HepG2 (cell line): ENCODE measurements at regions not wholly inside any gene's neighbourhood (a gene's known extent, or its start where the extent isn't known, plus 50 kb on each side); places are given as distances from the start of the nearest gene placed in this dataset.

Experiments
- MED1 ChIP-seq: sonication (generic); formaldehyde crosslinking; IDR thresholded peaks from 2 replicates; pipeline ENCODE4 v1.4.0; 2020; ENCODE audit warnings: missing genetic modification reagents
- TF ChIP-seq, protein P1 (sequence below): sonication (generic); formaldehyde crosslinking; IDR thresholded peaks from 2 replicates; pipeline ENCODE4 v1.4.0; 2020; ENCODE audit warnings: missing genetic modification reagents

DNA sequence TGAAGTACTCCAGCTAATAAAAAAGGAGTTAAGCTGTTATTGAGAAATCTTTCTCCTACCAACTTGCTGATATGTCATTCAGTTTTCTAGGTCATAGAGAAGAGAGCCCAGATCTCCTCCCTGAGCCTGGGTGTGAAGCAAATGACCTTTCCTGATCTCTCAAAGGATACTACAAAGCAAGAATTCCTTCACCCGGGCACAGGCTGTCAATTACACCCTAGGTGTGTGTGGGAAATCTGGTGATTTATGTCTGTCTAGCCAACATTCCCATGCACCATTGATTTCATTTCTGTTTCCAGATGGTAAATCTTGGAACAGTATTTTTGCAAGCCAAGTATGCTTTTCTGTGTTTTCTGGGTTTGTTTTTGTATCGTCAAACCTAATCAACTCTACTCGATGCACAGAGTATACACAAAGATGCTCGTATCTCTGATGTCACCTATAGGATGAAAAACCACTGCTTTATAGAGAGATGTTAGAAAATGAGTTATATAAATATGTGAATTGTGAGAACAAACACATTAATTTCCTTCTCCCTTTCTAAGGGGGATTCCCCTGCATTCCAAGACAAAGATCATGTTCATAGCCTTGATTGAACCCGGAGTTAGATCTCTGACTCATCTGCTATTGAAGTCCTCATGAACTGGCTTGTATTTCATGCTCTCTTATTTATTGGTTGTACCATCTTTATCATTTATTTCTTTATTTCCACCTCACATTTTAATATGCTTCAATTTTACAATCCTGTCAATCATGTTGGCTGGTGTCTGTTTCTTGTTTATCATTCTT is 1037.4 kb downstream of the NLGN4Y start:
- TF ChIP-seq MED1 (CRISPR knock-in tag): no peak
- TF ChIP-seq, protein P1, sequence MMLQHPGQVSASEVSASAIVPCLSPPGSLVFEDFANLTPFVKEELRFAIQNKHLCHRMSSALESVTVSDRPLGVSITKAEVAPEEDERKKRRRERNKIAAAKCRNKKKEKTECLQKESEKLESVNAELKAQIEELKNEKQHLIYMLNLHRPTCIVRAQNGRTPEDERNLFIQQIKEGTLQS: no peak
